Testis (tissue), 2 donors: ENCODE measurements at regions not wholly inside any gene's neighbourhood (a gene's known extent, or its start where the extent isn't known, plus 50 kb on each side); places are given as distances from the start of the nearest gene placed in this dataset.

Experiments used
- DNase-seq: peaks from one replicate; pipeline ENCODE4 v3.0.0-alpha.2; 2019
- H3K27ac ChIP-seq, 2 donors: fragments of 200-600 bp; sonication (generic); one replicate each; pipeline ENCODE4 v1.5.1; 2019
- H3K27me3 ChIP-seq: fragments of 200-600 bp; sonication (generic); one replicate; pipeline ENCODE4 v1.5.1; 2019
- H3K36me3 ChIP-seq: fragments of 200-600 bp; sonication (generic); one replicate; pipeline ENCODE4 v1.5.1; 2017; ENCODE audit warnings: low read depth; ENCODE audit errors: missing control alignments
- H3K4me1 ChIP-seq: fragments of 200-600 bp; sonication (generic); one replicate; pipeline ENCODE4 v1.5.1; 2019
- H3K4me3 ChIP-seq, 2 donors: fragments of 200-600 bp; sonication (generic); one replicate each; pipeline ENCODE4 v1.5.1; 2017 to 2019
- H3K9me3 ChIP-seq: fragments of 200-600 bp; sonication (generic); one replicate; pipeline ENCODE4 v1.5.1; 2017
- CTCF ChIP-seq, 3 experiments: fragments of 450-650 bp in 2 of 3; fragments of 200-600 bp in 1 of 3; sonication (generic) in 1 of 3; IDR thresholded peaks; one replicate each; pipeline ENCODE4 v1.5.1; 2016 to 2019; ENCODE audit warnings: antibody characterized with exemption in 3 of 3, mild to moderate bottlenecking in 2 of 3, moderate library complexity in 1 of 3
- POLR2A ChIP-seq: fragments of 450-650 bp; IDR thresholded peaks from one replicate; pipeline ENCODE4 v1.6.1; 2017; ENCODE audit warnings: antibody characterized with exemption, mild to moderate bottlenecking, moderate library complexity
- WGBS, 2 donors: methylation state at CpG; one replicate each; pipeline ENCODE4 v1.1.5; 2018; 5-methylcytosine and 5-hydroxymethylcytosine counted together
- intact Hi-C: fragments of 100-400 bp; cut with DNase I; formaldehyde crosslinking; loops from one replicate; pipeline ENCODE4 v1.15.1; 2023; ENCODE audit warnings: low total_unique reads

- H3K27ac ChIP-seq: no peak overlapping the region
- intact Hi-C loops: no loop called here
- no peaks in the 10 kb centered on the region for H3K4me1 ChIP-seq
- H3K4me3 ChIP-seq: no peak overlapping the region
- no peaks in the 10 kb centered on the region for H3K36me3 ChIP-seq
- 76 to 89% methylated on average over 1 of the region's 1 CpG for WGBS, 2 donors
- no peak for TF ChIP-seq POLR2A
- no peak for TF ChIP-seq CTCF (IDR thresholded peaks at IDR 0.05)
- DNase-seq: no peak
- H3K27me3 ChIP-seq: no peaks in the 10 kb centered on the region
- no peaks in the 10 kb centered on the region for H3K9me3 ChIP-seq
These were observed 162.3 kb downstream of the TUSC7 start for GRCh38 chr3:116871905-116872304.

GRCh38 chr3:116872688-116873087 is 163.1 kb downstream of the TUSC7 start:
- no peaks in the 10 kb centered on the region for H3K36me3 ChIP-seq
- intact Hi-C loops: no loop called here
- TF ChIP-seq POLR2A (no peak), CTCF (IDR thresholded peaks at IDR 0.05) (no peak)
- 82 to 84% methylated on average over 2 of the region's 2 CpGs for WGBS, 2 donors
- DNase-seq: no peak
- H3K27ac ChIP-seq: no peak overlapping the region
- no peak overlapping the region for H3K4me3 ChIP-seq
- no peaks in the 10 kb centered on the region for H3K9me3 ChIP-seq
- H3K27me3 ChIP-seq: no peaks in the 10 kb centered on the region
- H3K4me1 ChIP-seq: no peaks in the 10 kb centered on the region

- H3K36me3 ChIP-seq: no peaks in the 10 kb centered on the region
- H3K27me3 ChIP-seq: no peaks in the 10 kb centered on the region
- no peak for TF ChIP-seq POLR2A
- no peak for TF ChIP-seq CTCF (IDR thresholded peaks at IDR 0.05)
- WGBS, 2 donors: 92 to 99% methylated on average over 3 of the region's 3 CpGs
- H3K4me3 ChIP-seq: no peak overlapping the region
- H3K27ac ChIP-seq: no peak overlapping the region
- H3K4me1 ChIP-seq: no peaks in the 10 kb centered on the region
- no peak for DNase-seq
- intact Hi-C loops: no loop called here
- H3K9me3 ChIP-seq: no peaks in the 10 kb centered on the region
These were observed 163.6 kb downstream of the TUSC7 start for GRCh38 chr3:116873142-116873541.

GRCh38 chr3:116877968-116878367 is 168.4 kb downstream of the TUSC7 start:
- WGBS, 2 donors: 89 to 92% methylated on average over 3 of the region's 3 CpGs
- intact Hi-C loops: no loop called here
- no peak for TF ChIP-seq POLR2A
- no peak for TF ChIP-seq CTCF (IDR thresholded peaks at IDR 0.05)
- H3K27ac ChIP-seq: no peak overlapping the region
- H3K36me3 ChIP-seq: no peaks in the 10 kb centered on the region
- H3K9me3 ChIP-seq: no peaks in the 10 kb centered on the region
- no peak overlapping the region for H3K4me3 ChIP-seq
- DNase-seq: no peak
- no peaks in the 10 kb centered on the region for H3K27me3 ChIP-seq
- no peaks in the 10 kb centered on the region for H3K4me1 ChIP-seq

GRCh38 chr3:116886202-116886893 is 176.8 kb downstream of the TUSC7 start:
- DNase-seq: no peak
- no peaks in the 10 kb centered on the region for H3K27me3 ChIP-seq
- H3K36me3 ChIP-seq: no peaks in the 10 kb centered on the region
- intact Hi-C loops: no loop called here
- 60 to 66% methylated on average over 4 of the region's 4 CpGs for WGBS, 2 donors
- TF ChIP-seq POLR2A: no peak
- no peak for TF ChIP-seq CTCF (IDR thresholded peaks at IDR 0.05)
- no peaks in the 10 kb centered on the region for H3K9me3 ChIP-seq
- H3K4me3 ChIP-seq: no peak overlapping the region
- no peak overlapping the region for H3K27ac ChIP-seq
- no peaks in the 10 kb centered on the region for H3K4me1 ChIP-seq
